H1 (cell line): ENCODE measurements at regions not wholly inside any gene's neighbourhood (a gene's known extent, or its start where the extent isn't known, plus 50 kb on each side); places are given as distances from the start of the nearest gene placed in this dataset.

ENCODE experiments used
- CEBPB ChIP-seq: IDR thresholded peaks from 2 replicates; pipeline ENCODE4 v1.6.1; 2012; ENCODE audit warnings: low read depth, low read length
- EP300 ChIP-seq, 2 experiments: IDR thresholded peaks; 1 replicate in 1 of 2; 2 replicates in 1 of 2; pipeline ENCODE4 v1.6.1; 2011 to 2012; ENCODE audit warnings: low read depth in 2 of 2, low read length in 2 of 2, mild to moderate bottlenecking in 2 of 2, borderline replicate concordance in 1 of 2, inconsistent platforms in 1 of 2, moderate library complexity in 1 of 2
- EZH2 ChIP-seq: fragments of 200-600 bp; sonication (generic); IDR thresholded peaks from 2 replicates; pipeline ENCODE4 v1.7.1; 2012; ENCODE audit warnings: low read depth, mild to moderate bottlenecking, moderate library complexity, low read length, inconsistent platforms; ENCODE audit not compliant: severe bottlenecking
- JUND ChIP-seq: IDR thresholded peaks from 2 replicates; pipeline ENCODE4 v1.6.1; 2011; ENCODE audit warnings: mild to moderate bottlenecking, improper control_type of control experiment, low read length
- POLR2A ChIP-seq, 2 experiments: IDR thresholded peaks; 1 replicate in 1 of 2; 2 replicates in 1 of 2; pipeline ENCODE4 v1.6.1; 2011; ENCODE audit warnings: low read depth in 2 of 2, low read length in 2 of 2, mild to moderate bottlenecking in 2 of 2; ENCODE audit errors: control extremely low read depth in 1 of 2
- RBBP5 ChIP-seq: IDR thresholded peaks from 2 replicates; pipeline ENCODE4 v1.7.1; 2012; ENCODE audit warnings: low read depth, mild to moderate bottlenecking, inconsistent platforms, low read length, moderate library complexity, borderline replicate concordance
- SIN3A ChIP-seq, 2 experiments: IDR thresholded peaks in 1 of 2; conservative IDR thresholded peaks in 1 of 2; 2 replicates each; pipeline ENCODE4 v1.6.1; 2011 to 2012; ENCODE audit warnings: low read length in 2 of 2, improper control_type of control experiment in 1 of 2, low read depth in 1 of 2, mild to moderate bottlenecking in 1 of 2
- SRF ChIP-seq: IDR thresholded peaks from 2 replicates; pipeline ENCODE4 v1.6.1; 2011; ENCODE audit warnings: mild to moderate bottlenecking, low read depth, low read length, moderate library complexity
- TAF1 ChIP-seq: IDR thresholded peaks from 2 replicates; pipeline ENCODE4 v1.6.1; 2011; ENCODE audit warnings: mild to moderate bottlenecking, low read depth, low read length
- TEAD4 ChIP-seq: IDR thresholded peaks from 2 replicates; pipeline ENCODE4 v1.6.1; 2012; ENCODE audit warnings: low read depth, low read length, inconsistent platforms, mixed read lengths
- ZNF274 ChIP-seq: IDR thresholded peaks from 2 replicates; pipeline ENCODE4 v1.7.0; 2012; ENCODE audit warnings: low read length, borderline replicate concordance; ENCODE audit errors: extremely low read depth
- TF ChIP-seq, protein P1 (sequence below), 3 experiments: IDR thresholded peaks; 1 replicate in 2 of 3; 2 replicates in 1 of 3; pipeline versions ENCODE4 v1.5.1 to v1.6.1; 2011; ENCODE audit warnings: low read length in 3 of 3, mild to moderate bottlenecking in 3 of 3, inconsistent platforms in 2 of 3, low read depth in 1 of 3, moderate library complexity in 1 of 3; ENCODE audit not compliant: insufficient read depth in 1 of 3; ENCODE audit errors: control extremely low read depth in 1 of 3
- TF ChIP-seq, protein P2 (sequence below): IDR thresholded peaks from 2 replicates; pipeline ENCODE4 v1.6.1; 2012; ENCODE audit warnings: low read length, inconsistent platforms
- TF ChIP-seq, protein P3 (sequence below): IDR thresholded peaks from 2 replicates; pipeline ENCODE4 v1.6.1; 2011; ENCODE audit warnings: low read depth, mild to moderate bottlenecking, low read length; ENCODE audit not compliant: insufficient read depth

DNA sequence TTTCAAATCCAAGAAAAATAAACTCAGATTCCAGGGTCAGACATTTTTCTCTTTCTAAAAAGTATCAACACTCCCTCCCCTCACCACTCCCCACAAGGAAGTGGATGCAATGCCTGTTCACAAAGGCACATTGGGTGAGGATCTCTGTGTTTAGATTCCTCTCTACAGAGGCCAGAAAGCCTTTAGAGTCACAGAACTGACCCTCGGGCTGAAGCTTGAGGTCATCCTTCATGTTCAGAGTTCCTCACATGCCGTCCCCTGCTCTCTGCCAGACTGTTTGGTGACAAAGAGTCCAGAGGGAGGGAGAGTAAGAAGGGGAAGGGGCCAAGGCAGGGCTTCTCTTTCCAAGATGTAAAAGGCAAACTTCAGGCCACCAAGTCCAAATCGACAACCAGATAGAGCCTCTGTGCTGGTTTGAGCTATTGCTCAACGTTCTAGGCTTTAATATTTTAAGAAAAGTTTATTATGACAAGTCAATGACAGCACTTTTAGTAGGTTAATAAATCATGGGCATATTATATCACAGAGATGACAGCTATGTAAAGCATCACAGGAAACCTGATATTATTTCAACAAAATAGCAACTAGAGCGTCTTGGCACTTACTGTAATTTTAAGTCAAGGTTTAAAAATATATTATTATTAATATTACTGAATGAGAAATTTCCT is 269.4 kb downstream of the ETAA1 start:
- TF ChIP-seq, protein P1, sequence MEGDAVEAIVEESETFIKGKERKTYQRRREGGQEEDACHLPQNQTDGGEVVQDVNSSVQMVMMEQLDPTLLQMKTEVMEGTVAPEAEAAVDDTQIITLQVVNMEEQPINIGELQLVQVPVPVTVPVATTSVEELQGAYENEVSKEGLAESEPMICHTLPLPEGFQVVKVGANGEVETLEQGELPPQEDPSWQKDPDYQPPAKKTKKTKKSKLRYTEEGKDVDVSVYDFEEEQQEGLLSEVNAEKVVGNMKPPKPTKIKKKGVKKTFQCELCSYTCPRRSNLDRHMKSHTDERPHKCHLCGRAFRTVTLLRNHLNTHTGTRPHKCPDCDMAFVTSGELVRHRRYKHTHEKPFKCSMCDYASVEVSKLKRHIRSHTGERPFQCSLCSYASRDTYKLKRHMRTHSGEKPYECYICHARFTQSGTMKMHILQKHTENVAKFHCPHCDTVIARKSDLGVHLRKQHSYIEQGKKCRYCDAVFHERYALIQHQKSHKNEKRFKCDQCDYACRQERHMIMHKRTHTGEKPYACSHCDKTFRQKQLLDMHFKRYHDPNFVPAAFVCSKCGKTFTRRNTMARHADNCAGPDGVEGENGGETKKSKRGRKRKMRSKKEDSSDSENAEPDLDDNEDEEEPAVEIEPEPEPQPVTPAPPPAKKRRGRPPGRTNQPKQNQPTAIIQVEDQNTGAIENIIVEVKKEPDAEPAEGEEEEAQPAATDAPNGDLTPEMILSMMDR (IDR thresholded peaks at IDR 0.05; ENCODE audit: control extremely low read depth in 1 of 3, insufficient read depth in 1 of 3, low read depth in 1 of 3, low read length in 3 of 3), result no peak
- TF ChIP-seq SIN3A (conservative IDR thresholded peaks at IDR 0.05 in 1 of 2, IDR thresholded peaks at IDR 0.05 in 1 of 2; ENCODE audit: low read depth in 1 of 2, low read length in 2 of 2) (no peak), CEBPB (no peak), ZNF274 (no peak), RBBP5 (no peak), EZH2 (no peak), TEAD4 (no peak), POLR2A (IDR thresholded peaks at IDR 0.05; ENCODE audit: control extremely low read depth in 1 of 2, low read depth in 2 of 2, low read length in 2 of 2) (no peak), JUND (no peak), TAF1 (no peak), SRF (no peak), EP300 (IDR thresholded peaks at IDR 0.05; ENCODE audit: borderline replicate concordance in 1 of 2, low read depth in 2 of 2, low read length in 2 of 2) (no peak)
- TF ChIP-seq, protein P2, sequence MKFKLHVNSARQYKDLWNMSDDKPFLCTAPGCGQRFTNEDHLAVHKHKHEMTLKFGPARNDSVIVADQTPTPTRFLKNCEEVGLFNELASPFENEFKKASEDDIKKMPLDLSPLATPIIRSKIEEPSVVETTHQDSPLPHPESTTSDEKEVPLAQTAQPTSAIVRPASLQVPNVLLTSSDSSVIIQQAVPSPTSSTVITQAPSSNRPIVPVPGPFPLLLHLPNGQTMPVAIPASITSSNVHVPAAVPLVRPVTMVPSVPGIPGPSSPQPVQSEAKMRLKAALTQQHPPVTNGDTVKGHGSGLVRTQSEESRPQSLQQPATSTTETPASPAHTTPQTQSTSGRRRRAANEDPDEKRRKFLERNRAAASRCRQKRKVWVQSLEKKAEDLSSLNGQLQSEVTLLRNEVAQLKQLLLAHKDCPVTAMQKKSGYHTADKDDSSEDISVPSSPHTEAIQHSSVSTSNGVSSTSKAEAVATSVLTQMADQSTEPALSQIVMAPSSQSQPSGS, result no peak
- TF ChIP-seq, protein P3, sequence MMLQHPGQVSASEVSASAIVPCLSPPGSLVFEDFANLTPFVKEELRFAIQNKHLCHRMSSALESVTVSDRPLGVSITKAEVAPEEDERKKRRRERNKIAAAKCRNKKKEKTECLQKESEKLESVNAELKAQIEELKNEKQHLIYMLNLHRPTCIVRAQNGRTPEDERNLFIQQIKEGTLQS, result no peak
